HG03558 (cell line): ENCODE measurements at regions not wholly inside any gene's neighbourhood (a gene's known extent, or its start where the extent isn't known, plus 50 kb on each side); places are given as distances from the start of the nearest gene placed in this dataset.

Experiments
- ATAC-seq: cut with Tn5 transposase; IDR thresholded peaks from one replicate; pipeline ENCODE4 v1.9.1; 2021; ENCODE audit warnings: moderate number of reproducible peaks; ENCODE audit not compliant: unreplicated experiment; ENCODE audit errors: extremely low read depth

- no peak for ATAC-seq
Observed at GRCh38 chr1:55640708-55641473, 425.7 kb upstream of the USP24 start.

- ATAC-seq, result no peak
Observed at GRCh38 chr1:55639526-55639925, 424.4 kb upstream of the USP24 start.

GRCh38 chr1:55639051-55639450, 423.9 kb upstream of the USP24 start:
- no peak for ATAC-seq

GRCh38 chr1:55636696-55637095, 421.5 kb upstream of the USP24 start:
- no peak for ATAC-seq

GRCh38 chr1:55635856-55636255, 420.7 kb upstream of the USP24 start:
- ATAC-seq, result no peak

- ATAC-seq, result no peak
Observed at GRCh38 chr1:55634516-55634915, 419.4 kb upstream of the USP24 start.

- no peak for ATAC-seq
Observed at GRCh38 chr1:55632906-55633305, 417.7 kb upstream of the USP24 start.

GRCh38 chr1:55632058-55632457, 416.9 kb upstream of the USP24 start:
- ATAC-seq, result no peak

- no peak for ATAC-seq
Observed at GRCh38 chr1:55631509-55631908, 416.3 kb upstream of the USP24 start.

- ATAC-seq, result no peak
Observed at GRCh38 chr1:55626326-55626725, 411.2 kb upstream of the USP24 start.

GRCh38 chr1:55624766-55625165, 409.6 kb upstream of the USP24 start:
- ATAC-seq, result no peak

- ATAC-seq, result no peak
Observed at GRCh38 chr1:55623311-55623710, 408.1 kb upstream of the USP24 start.

- ATAC-seq, result no peak
Observed at GRCh38 chr1:55622074-55622473, 406.9 kb upstream of the USP24 start.

- no peak for ATAC-seq
Observed at GRCh38 chr1:55618199-55618598, 403.0 kb upstream of the USP24 start.

- no peak for ATAC-seq
Observed at GRCh38 chr1:55617288-55617982, 402.3 kb upstream of the USP24 start.

GRCh38 chr1:55612988-55613387, 397.8 kb upstream of the USP24 start:
- ATAC-seq, result no peak

- ATAC-seq, result no peak
Observed at GRCh38 chr1:55611123-55611522, 396.0 kb upstream of the USP24 start.

GRCh38 chr1:55610203-55610602, 395.0 kb upstream of the USP24 start:
- no peak for ATAC-seq

- no peak for ATAC-seq
Observed at GRCh38 chr1:55609630-55610029, 394.5 kb upstream of the USP24 start.

GRCh38 chr1:55605155-55605554, 390.0 kb upstream of the USP24 start:
- ATAC-seq, result no peak

GRCh38 chr1:55604749-55605148, 389.6 kb upstream of the USP24 start:
- ATAC-seq, result no peak

- ATAC-seq, result no peak
Observed at GRCh38 chr1:55604179-55604578, 389.0 kb upstream of the USP24 start.
